ENCODE measurements at regions not wholly inside any gene's neighbourhood (a gene's known extent, or its start where the extent isn't known, plus 50 kb on each side); places are given as distances from the start of the nearest gene placed in this dataset.

DNA sequence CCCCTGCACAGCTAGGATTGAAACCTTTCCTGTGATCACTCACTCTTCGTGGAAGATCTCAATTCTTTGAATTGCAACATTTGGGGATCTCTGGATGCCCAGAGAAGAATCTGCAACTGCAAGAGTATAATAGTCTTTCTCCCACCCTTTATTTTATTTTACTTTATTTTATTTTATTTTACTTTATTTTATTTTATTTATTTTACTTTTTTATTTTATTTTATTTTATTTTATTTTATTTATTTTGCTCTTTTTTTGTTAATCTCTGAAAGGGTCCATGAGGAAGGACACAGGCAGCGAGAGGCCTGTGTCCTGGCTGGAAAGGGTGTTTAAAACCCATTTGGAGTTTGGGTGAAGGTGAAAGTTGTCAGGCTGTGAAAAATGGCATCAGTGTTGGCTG lies 181.4 kb downstream of the TMEM182 start:
- Histone ChIP-seq H3K9me3 (ENCODE audit: insufficient read depth in 2 of 2, low read depth in 1 of 2, low read length in 1 of 2) (no peaks in the 10 kb centered on the region), H3K4me3 (ENCODE audit: extremely low read depth in 1 of 4, insufficient read depth in 2 of 4, low read depth in 3 of 4, low read length in 4 of 4) (no peak overlapping the region), H2AFZ (ENCODE audit: low read length) (no peak overlapping the region), H3K27me3 (replicated peaks in 1 of 4; ENCODE audit: control insufficient read depth in 3 of 4, extremely low read depth in 1 of 4, insufficient read depth in 3 of 4, low read length in 3 of 4) (no peaks in the 10 kb centered on the region), H2BK15ac (ENCODE audit: low read length) (no peak overlapping the region), H3K14ac (ENCODE audit: insufficient read length) (no peak overlapping the region), H3K4me1 (replicated peaks in 1 of 4; ENCODE audit: control insufficient read depth in 3 of 4, insufficient read depth in 4 of 4, low read length in 3 of 4) (no peaks in the 10 kb centered on the region), H2BK5ac (ENCODE audit: low read depth, low read length) (no peak overlapping the region), H3K79me1 (ENCODE audit: low read depth, low read length) (no peaks in the 10 kb centered on the region), H3K9ac (replicated peaks in 1 of 4; ENCODE audit: extremely low read depth in 1 of 4, low read depth in 3 of 4, low read length in 3 of 4) (no peak overlapping the region), H3K23me2 (ENCODE audit: low read depth, low read length) (no peaks in the 10 kb centered on the region), H3K23ac (ENCODE audit: insufficient read length) (no peak overlapping the region), H3K4ac (replicated peaks; ENCODE audit: insufficient read length, low read depth, low read length) (no peak overlapping the region), H3K18ac (ENCODE audit: extremely low read depth, low read length) (no peak overlapping the region), H4K91ac (replicated peaks; ENCODE audit: insufficient read length, low read length) (no peak overlapping the region), H2BK20ac (ENCODE audit: low read length) (no peak overlapping the region), H3K56ac (replicated peaks; ENCODE audit: insufficient read length, low read depth, low read length) (no peak overlapping the region), H2AK5ac (ENCODE audit: low read depth, low read length) (no peak overlapping the region), H3K36me3 (ENCODE audit: control insufficient read depth in 2 of 4, insufficient read depth in 4 of 4, low read length in 3 of 4) (no peaks in the 10 kb centered on the region), H3K4me2 (ENCODE audit: insufficient read depth in 1 of 2, low read depth in 2 of 2, low read length in 2 of 2) (no peak overlapping the region), H4K5ac (ENCODE audit: insufficient read length, low read depth, low read length) (no peak overlapping the region), H4K8ac (ENCODE audit: extremely low read depth, insufficient read depth, low read length) (no peak overlapping the region), H2BK120ac (replicated peaks; ENCODE audit: low read depth, low read length) (no peak overlapping the region), H2BK12ac (ENCODE audit: low read depth, low read length) (no peak overlapping the region), H3K27ac (ENCODE audit: low read depth, low read length) (no peak overlapping the region), H3K79me2 (ENCODE audit: control insufficient read depth in 1 of 2, insufficient read depth in 2 of 2, low read length in 2 of 2) (no peaks in the 10 kb centered on the region), H4K20me1 (replicated peaks in 1 of 2; ENCODE audit: control insufficient read depth in 1 of 2, insufficient read depth in 2 of 2, low read length in 2 of 2) (no peaks in the 10 kb centered on the region)
- no peak for DNase-seq (ENCODE audit: low read depth in 1 of 2, low spot score in 2 of 2)
- ChIA-PET CTCF (ENCODE audit: partially characterized antibody) (no interaction called here), POLR2A (ENCODE audit: partially characterized antibody) (no interaction called here)
- FAIRE-seq, result no peak
- 96% methylated on average over 2 of the region's 2 CpGs; no CpG with 5 or more reads in 1 of the 2 experiments for WGBS, 2 experiments (ENCODE audit: extremely low coverage in 1 of 2, insufficient coverage in 1 of 2, insufficient read length in 1 of 2, insufficient replicate concordance in 2 of 2, low coverage in 1 of 2, low lambda C conversion rate in 2 of 2, missing lambda C conversion rate in 1 of 2)
- TF ChIP-seq CHD2 (IDR thresholded peaks at IDR 0.05; ENCODE audit: low read length), result no peak
